Epithelial cell of esophagus (primary cell): ENCODE measurements at regions not wholly inside any gene's neighbourhood (a gene's known extent, or its start where the extent isn't known, plus 50 kb on each side); places are given as distances from the start of the nearest gene placed in this dataset.

Experiments used
- DNase-seq: peaks from one replicate; pipeline ENCODE4 v3.0.0; 2010; ENCODE audit warnings: low read depth
- H3K4me3 ChIP-seq: 2 replicates; pipeline ENCODE4 v1.5.1; 2011; ENCODE audit warnings: mild to moderate bottlenecking, low read length, control low read depth
- CTCF ChIP-seq: IDR thresholded peaks from 2 replicates; pipeline ENCODE4 v1.5.1; 2011; ENCODE audit warnings: low read depth, mild to moderate bottlenecking, low read length, control low read depth, inconsistent platforms; ENCODE audit not compliant: insufficient read depth; ENCODE audit errors: missing control alignments

GRCh38 chr2:171225302-171225980 is 64.7 kb upstream of the TLK1 start:
- TF ChIP-seq CTCF: peak; percentile 40
- peak; percentile 92 for DNase-seq
- no peak overlapping the region for H3K4me3 ChIP-seq

GRCh38 chr2:171217330-171217729 is 56.6 kb upstream of the TLK1 start:
- DNase-seq: no peak
- no peak overlapping the region for H3K4me3 ChIP-seq
- no peak for TF ChIP-seq CTCF

- peak; percentile 64 for DNase-seq
- no peak for TF ChIP-seq CTCF
- no peak overlapping the region for H3K4me3 ChIP-seq
Measured at GRCh38 chr2:171216631-171217030, 55.9 kb upstream of the TLK1 start.

- no peak overlapping the region for H3K4me3 ChIP-seq
- TF ChIP-seq CTCF: no peak
Measured at GRCh38 chr2:171214093-171214492, 53.4 kb upstream of the TLK1 start.

GRCh38 chr2:171210864-171211431 is 50.3 kb upstream of the TLK1 start:
- no peak for TF ChIP-seq CTCF
- no peak overlapping the region for H3K4me3 ChIP-seq
- no peak for DNase-seq

More at GRCh38 chr2:171214093-171214492, 53.4 kb upstream of the TLK1 start:
- no peak for DNase-seq
